HG03045 (cell line): ENCODE measurements at regions not wholly inside any gene's neighbourhood (a gene's known extent, or its start where the extent isn't known, plus 50 kb on each side); places are given as distances from the start of the nearest gene placed in this dataset.

ENCODE experiments used
- ATAC-seq: cut with Tn5 transposase; IDR thresholded peaks from one replicate; pipeline ENCODE4 v1.9.1; 2021; ENCODE audit warnings: mild to moderate bottlenecking, moderate library complexity; ENCODE audit not compliant: unreplicated experiment

GRCh38 chr6:101286146-101286545 is 107.4 kb upstream of the GRIK2 start:
- no peak for ATAC-seq

GRCh38 chr6:101290346-101290745 is 103.2 kb upstream of the GRIK2 start:
- no peak for ATAC-seq

- ATAC-seq = no peak
Measured at GRCh38 chr6:101294051-101294638, 99.4 kb upstream of the GRIK2 start.

- no peak for ATAC-seq
Measured at GRCh38 chr6:101294676-101295075, 98.8 kb upstream of the GRIK2 start.

- no peak for ATAC-seq
Measured at GRCh38 chr6:101296169-101296960, 97.1 kb upstream of the GRIK2 start.

GRCh38 chr6:101302593-101302992 is 90.9 kb upstream of the GRIK2 start:
- no peak for ATAC-seq

GRCh38 chr6:101303495-101303894 is 90.0 kb upstream of the GRIK2 start:
- ATAC-seq = no peak

- ATAC-seq = no peak
Measured at GRCh38 chr6:101312652-101313051, 80.9 kb upstream of the GRIK2 start.

- ATAC-seq = no peak
Measured at GRCh38 chr6:101322921-101323320, 70.6 kb upstream of the GRIK2 start.

GRCh38 chr6:101326411-101326810 is 67.1 kb upstream of the GRIK2 start:
- no peak for ATAC-seq

GRCh38 chr6:101341926-101342325 is 51.6 kb upstream of the GRIK2 start:
- ATAC-seq = no peak
